ENCODE measurements at regions not wholly inside any gene's neighbourhood (a gene's known extent, or its start where the extent isn't known, plus 50 kb on each side); places are given as distances from the start of the nearest gene placed in this dataset.
A peak's percentile ranks its signal among the peaks of the same experiment; 100 is the strongest.
"Not testable (repeated sequence)": the region's sequence is repeated elsewhere in the genome, so short reads cannot be mapped to it uniquely, and the experiment has no call there.

- no peak for TF ChIP-seq CTCF (IDR thresholded peaks at IDR 0.05; ENCODE audit: insufficient read depth, low read depth, low read length)
- no peak for DNase-seq (ENCODE audit: low read depth)
- H3K4me3 ChIP-seq (ENCODE audit: low read depth, low read length): no peak overlapping the region
Measured at GRCh38 chr7:92913849-92914248, 77.5 kb upstream of the CDK6 start.

GRCh38 chr7:92910976-92911375 lies 74.6 kb upstream of the CDK6 start:
- no peak overlapping the region for H3K4me3 ChIP-seq (ENCODE audit: low read depth, low read length)
- no peak for TF ChIP-seq CTCF (IDR thresholded peaks at IDR 0.05; ENCODE audit: insufficient read depth, low read depth, low read length)
- DNase-seq (ENCODE audit: low read depth): no peak

GRCh38 chr7:92909686-92910475 lies 73.5 kb upstream of the CDK6 start:
- peak; percentile 63 for DNase-seq (ENCODE audit: low read depth)
- no peak overlapping the region for H3K4me3 ChIP-seq (ENCODE audit: low read depth, low read length)
- TF ChIP-seq CTCF (IDR thresholded peaks at IDR 0.05; ENCODE audit: insufficient read depth, low read depth, low read length): no peak

GRCh38 chr7:92904244-92905131 lies 68.1 kb upstream of the CDK6 start:
- H3K4me3 ChIP-seq (ENCODE audit: low read depth, low read length): no peak overlapping the region
- TF ChIP-seq CTCF (IDR thresholded peaks at IDR 0.05; ENCODE audit: insufficient read depth, low read depth, low read length): no peak
- peak; percentile 77 for DNase-seq (ENCODE audit: low read depth)

- TF ChIP-seq CTCF (IDR thresholded peaks at IDR 0.05; ENCODE audit: insufficient read depth, low read depth, low read length): no peak
- H3K4me3 ChIP-seq (ENCODE audit: low read depth, low read length): no peak overlapping the region
Measured at GRCh38 chr7:92898798-92899197, 62.4 kb upstream of the CDK6 start.

GRCh38 chr7:92894857-92895256 lies 58.5 kb upstream of the CDK6 start:
- H3K4me3 ChIP-seq (ENCODE audit: low read depth, low read length); DNase-seq (ENCODE audit: low read depth): not testable (repeated sequence)

More at GRCh38 chr7:92898798-92899197, 62.4 kb upstream of the CDK6 start:
- no peak for DNase-seq (ENCODE audit: low read depth)

GRCh38 chr7:92889081-92889480 lies 52.7 kb upstream of the CDK6 start:
- DNase-seq (ENCODE audit: low read depth): no peak
- TF ChIP-seq CTCF (IDR thresholded peaks at IDR 0.05; ENCODE audit: insufficient read depth, low read depth, low read length): no peak

More at GRCh38 chr7:92889081-92889480, 52.7 kb upstream of the CDK6 start:
- H3K4me3 ChIP-seq (ENCODE audit: low read depth, low read length): no peak overlapping the region
